ENCODE measurements at regions not wholly inside any gene's neighbourhood (a gene's known extent, or its start where the extent isn't known, plus 50 kb on each side); places are given as distances from the start of the nearest gene placed in this dataset.

DNA sequence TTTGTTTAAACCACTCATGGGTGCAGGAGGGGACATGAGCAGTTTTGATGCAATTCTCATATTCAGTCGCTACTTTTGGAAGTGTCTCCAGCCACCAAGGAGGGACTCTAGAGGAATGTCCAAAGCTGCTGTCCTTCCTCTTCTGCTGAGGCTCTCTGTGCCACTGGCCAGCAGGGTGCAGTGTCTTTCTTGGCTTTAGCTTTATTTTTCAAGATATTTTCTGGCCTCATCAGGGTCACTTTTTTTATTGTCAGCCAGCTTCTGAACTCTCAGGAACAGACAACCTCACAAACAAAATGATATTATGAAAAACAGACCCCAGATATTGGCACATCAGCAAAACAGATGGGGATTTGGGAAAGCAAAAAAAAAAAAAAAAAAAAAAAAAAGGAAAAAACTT is 289.3 kb upstream of the ZSWIM2 start:
- no peaks in the 10 kb centered on the region for H3K79me1 ChIP-seq (replicated peaks; ENCODE audit: low read length, poor library complexity, severe bottlenecking)
- no peak overlapping the region for H3K9ac ChIP-seq (ENCODE audit: low read length)
- no peak overlapping the region for H4K8ac ChIP-seq (ENCODE audit: low read length)
- no peak overlapping the region for H2BK12ac ChIP-seq (ENCODE audit: low read length in 2 of 2)
- H3K9me3 ChIP-seq (ENCODE audit: control insufficient read depth, low read length) = no peaks in the 10 kb centered on the region
- H3K14ac ChIP-seq (ENCODE audit: low read length in 2 of 2) = no peak overlapping the region
- no peak overlapping the region for H4K91ac ChIP-seq (ENCODE audit: low read length)
- H3K4me1 ChIP-seq (ENCODE audit: control insufficient read depth, insufficient read depth, low read depth, low read length) = no peaks in the 10 kb centered on the region
- no peak overlapping the region for H3K4ac ChIP-seq (ENCODE audit: low read depth in 1 of 2, low read length in 2 of 2)
- H2AK5ac ChIP-seq (ENCODE audit: low read length, severe bottlenecking) = no peak overlapping the region
- H3K27me3 ChIP-seq (ENCODE audit: control insufficient read depth in 1 of 2, insufficient read depth in 1 of 2, low read length in 2 of 2) = no peaks in the 10 kb centered on the region
- H3K27ac ChIP-seq (ENCODE audit: low read length, poor library complexity, severe bottlenecking) = no peak overlapping the region
- 49% methylated on average over 1 of the region's 1 CpG for WGBS
- no peak overlapping the region for H2BK120ac ChIP-seq (ENCODE audit: low read depth, low read length)
- H2AFZ ChIP-seq (ENCODE audit: low read depth, low read length) = no peak overlapping the region
- no peak overlapping the region for H3K23ac ChIP-seq (ENCODE audit: low read length in 2 of 2)
- H3K4me2 ChIP-seq (ENCODE audit: low read length, poor library complexity, severe bottlenecking) = no peak overlapping the region
- H3K18ac ChIP-seq (ENCODE audit: low read depth in 1 of 2, low read length in 2 of 2) = no peak overlapping the region
- H3K36me3 ChIP-seq (ENCODE audit: control insufficient read depth in 1 of 2, insufficient read depth in 2 of 2, low read depth in 1 of 2, low read length in 2 of 2) = no peaks in the 10 kb centered on the region
- no peak overlapping the region for H2BK5ac ChIP-seq (ENCODE audit: low read depth, low read length, poor library complexity, severe bottlenecking)
- H2BK15ac ChIP-seq (ENCODE audit: low read depth, poor library complexity, severe bottlenecking) = no peak overlapping the region
- peak; percentile 64 for DNase-seq
- no peak overlapping the region for H3K4me3 ChIP-seq (ENCODE audit: insufficient read depth in 1 of 2, low read depth in 1 of 2, low read length in 2 of 2)

DNA sequence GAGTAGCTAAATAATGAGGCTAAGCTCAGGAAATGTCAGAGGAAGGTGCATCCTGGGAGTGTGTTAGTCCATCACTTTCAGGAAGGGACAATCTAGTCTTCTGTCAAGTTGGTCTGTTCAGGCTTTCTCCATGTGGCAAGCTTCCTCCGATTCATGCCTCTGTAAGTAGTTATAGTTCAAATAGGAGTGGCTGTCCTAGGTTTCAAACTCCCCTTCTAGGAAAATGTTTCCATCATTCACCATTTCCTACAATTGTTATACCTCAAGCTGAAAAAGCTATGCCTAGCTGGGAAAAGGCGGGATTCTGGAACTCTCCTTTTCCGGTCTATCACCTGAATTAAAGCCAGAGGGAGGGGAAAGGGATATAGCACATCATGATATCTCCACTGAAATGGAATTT is 287.7 kb upstream of the ZSWIM2 start:
- no peaks in the 10 kb centered on the region for H3K79me1 ChIP-seq (replicated peaks; ENCODE audit: low read length, poor library complexity, severe bottlenecking)
- no peaks in the 10 kb centered on the region for H3K36me3 ChIP-seq (ENCODE audit: control insufficient read depth in 1 of 2, insufficient read depth in 2 of 2, low read depth in 1 of 2, low read length in 2 of 2)
- no peak overlapping the region for H3K18ac ChIP-seq (ENCODE audit: low read depth in 1 of 2, low read length in 2 of 2)
- H3K9ac ChIP-seq (ENCODE audit: low read length) = no peak overlapping the region
- no peak overlapping the region for H2BK120ac ChIP-seq (ENCODE audit: low read depth, low read length)
- H2AK5ac ChIP-seq (ENCODE audit: low read length, severe bottlenecking) = no peak overlapping the region
- H4K8ac ChIP-seq (ENCODE audit: low read length) = no peak overlapping the region
- no peak overlapping the region for H3K4ac ChIP-seq (ENCODE audit: low read depth in 1 of 2, low read length in 2 of 2)
- H2BK12ac ChIP-seq (ENCODE audit: low read length in 2 of 2) = no peak overlapping the region
- H3K14ac ChIP-seq (ENCODE audit: low read length in 2 of 2) = no peak overlapping the region
- WGBS = 90% methylated on average over 2 of the region's 3 CpGs
- H3K4me1 ChIP-seq (ENCODE audit: control insufficient read depth, insufficient read depth, low read depth, low read length) = no peaks in the 10 kb centered on the region
- no peaks in the 10 kb centered on the region for H3K27me3 ChIP-seq (ENCODE audit: control insufficient read depth in 1 of 2, insufficient read depth in 1 of 2, low read length in 2 of 2)
- no peak overlapping the region for H3K27ac ChIP-seq (ENCODE audit: low read length, poor library complexity, severe bottlenecking)
- H2AFZ ChIP-seq (ENCODE audit: low read depth, low read length) = no peak overlapping the region
- no peak overlapping the region for H3K4me2 ChIP-seq (ENCODE audit: low read length, poor library complexity, severe bottlenecking)
- H3K4me3 ChIP-seq (ENCODE audit: insufficient read depth in 1 of 2, low read depth in 1 of 2, low read length in 2 of 2) = no peak overlapping the region
- DNase-seq = no peak
- H4K91ac ChIP-seq (ENCODE audit: low read length) = no peak overlapping the region
- no peaks in the 10 kb centered on the region for H3K9me3 ChIP-seq (ENCODE audit: control insufficient read depth, low read length)
- no peak overlapping the region for H2BK5ac ChIP-seq (ENCODE audit: low read depth, low read length, poor library complexity, severe bottlenecking)
- no peak overlapping the region for H2BK15ac ChIP-seq (ENCODE audit: low read depth, poor library complexity, severe bottlenecking)
- H3K23ac ChIP-seq (ENCODE audit: low read length in 2 of 2) = no peak overlapping the region

- no peaks in the 10 kb centered on the region for H3K79me1 ChIP-seq (replicated peaks; ENCODE audit: low read length, poor library complexity, severe bottlenecking)
- no peak overlapping the region for H2AK5ac ChIP-seq (ENCODE audit: low read length, severe bottlenecking)
- H3K27me3 ChIP-seq (ENCODE audit: control insufficient read depth in 1 of 2, insufficient read depth in 1 of 2, low read length in 2 of 2) = no peaks in the 10 kb centered on the region
- no peak overlapping the region for H2BK15ac ChIP-seq (ENCODE audit: low read depth, poor library complexity, severe bottlenecking)
- H3K23ac ChIP-seq (ENCODE audit: low read length in 2 of 2) = no peak overlapping the region
- no peak overlapping the region for H2BK12ac ChIP-seq (ENCODE audit: low read length in 2 of 2)
- H2AFZ ChIP-seq (ENCODE audit: low read depth, low read length) = no peak overlapping the region
- H3K14ac ChIP-seq (ENCODE audit: low read length in 2 of 2) = no peak overlapping the region
- H3K4me1 ChIP-seq (ENCODE audit: control insufficient read depth, insufficient read depth, low read depth, low read length) = no peaks in the 10 kb centered on the region
- no peak overlapping the region for H3K18ac ChIP-seq (ENCODE audit: low read depth in 1 of 2, low read length in 2 of 2)
- no peak overlapping the region for H4K91ac ChIP-seq (ENCODE audit: low read length)
- no peak overlapping the region for H2BK120ac ChIP-seq (ENCODE audit: low read depth, low read length)
- H2BK5ac ChIP-seq (ENCODE audit: low read depth, low read length, poor library complexity, severe bottlenecking) = no peak overlapping the region
- H3K9ac ChIP-seq (ENCODE audit: low read length) = no peak overlapping the region
- H3K4ac ChIP-seq (ENCODE audit: low read depth in 1 of 2, low read length in 2 of 2) = no peak overlapping the region
- no peak for DNase-seq
- no peak overlapping the region for H3K4me2 ChIP-seq (ENCODE audit: low read length, poor library complexity, severe bottlenecking)
- no peaks in the 10 kb centered on the region for H3K36me3 ChIP-seq (ENCODE audit: control insufficient read depth in 1 of 2, insufficient read depth in 2 of 2, low read depth in 1 of 2, low read length in 2 of 2)
- H4K8ac ChIP-seq (ENCODE audit: low read length) = no peak overlapping the region
- H3K4me3 ChIP-seq (ENCODE audit: insufficient read depth in 1 of 2, low read depth in 1 of 2, low read length in 2 of 2) = no peak overlapping the region
- H3K9me3 ChIP-seq (ENCODE audit: control insufficient read depth, low read length) = no peaks in the 10 kb centered on the region
- no peak overlapping the region for H3K27ac ChIP-seq (ENCODE audit: low read length, poor library complexity, severe bottlenecking)
Observed at GRCh38 chr2:187134306-187134705, 285.3 kb upstream of the ZSWIM2 start.

GRCh38 chr2:187129868-187130267 is 280.9 kb upstream of the ZSWIM2 start:
- no peaks in the 10 kb centered on the region for H3K36me3 ChIP-seq (ENCODE audit: control insufficient read depth in 1 of 2, insufficient read depth in 2 of 2, low read depth in 1 of 2, low read length in 2 of 2)
- DNase-seq = no peak
- no peak overlapping the region for H2BK15ac ChIP-seq (ENCODE audit: low read depth, poor library complexity, severe bottlenecking)
- H3K4me2 ChIP-seq (ENCODE audit: low read length, poor library complexity, severe bottlenecking) = no peak overlapping the region
- no peak overlapping the region for H3K4ac ChIP-seq (ENCODE audit: low read depth in 1 of 2, low read length in 2 of 2)
- no peaks in the 10 kb centered on the region for H3K27me3 ChIP-seq (ENCODE audit: control insufficient read depth in 1 of 2, insufficient read depth in 1 of 2, low read length in 2 of 2)
- H3K27ac ChIP-seq (ENCODE audit: low read length, poor library complexity, severe bottlenecking) = no peak overlapping the region
- WGBS = 93% methylated on average over 1 of the region's 1 CpG
- no peak overlapping the region for H3K4me3 ChIP-seq (ENCODE audit: insufficient read depth in 1 of 2, low read depth in 1 of 2, low read length in 2 of 2)
- no peak overlapping the region for H4K91ac ChIP-seq (ENCODE audit: low read length)
- H2BK120ac ChIP-seq (ENCODE audit: low read depth, low read length) = no peak overlapping the region
- no peak overlapping the region for H2BK12ac ChIP-seq (ENCODE audit: low read length in 2 of 2)
- no peak overlapping the region for H2AK5ac ChIP-seq (ENCODE audit: low read length, severe bottlenecking)
- no peak overlapping the region for H2AFZ ChIP-seq (ENCODE audit: low read depth, low read length)
- H3K9me3 ChIP-seq (ENCODE audit: control insufficient read depth, low read length) = no peaks in the 10 kb centered on the region
- H3K9ac ChIP-seq (ENCODE audit: low read length) = no peak overlapping the region
- H3K4me1 ChIP-seq (ENCODE audit: control insufficient read depth, insufficient read depth, low read depth, low read length) = no peaks in the 10 kb centered on the region
- H3K23ac ChIP-seq (ENCODE audit: low read length in 2 of 2) = no peak overlapping the region
- H4K8ac ChIP-seq (ENCODE audit: low read length) = no peak overlapping the region
- no peak overlapping the region for H2BK5ac ChIP-seq (ENCODE audit: low read depth, low read length, poor library complexity, severe bottlenecking)
- H3K79me1 ChIP-seq (replicated peaks; ENCODE audit: low read length, poor library complexity, severe bottlenecking) = no peaks in the 10 kb centered on the region
- no peak overlapping the region for H3K18ac ChIP-seq (ENCODE audit: low read depth in 1 of 2, low read length in 2 of 2)
- H3K14ac ChIP-seq (ENCODE audit: low read length in 2 of 2) = no peak overlapping the region
